ENCODE measurements at regions not wholly inside any gene's neighbourhood (a gene's known extent, or its start where the extent isn't known, plus 50 kb on each side); places are given as distances from the start of the nearest gene placed in this dataset.

DNA sequence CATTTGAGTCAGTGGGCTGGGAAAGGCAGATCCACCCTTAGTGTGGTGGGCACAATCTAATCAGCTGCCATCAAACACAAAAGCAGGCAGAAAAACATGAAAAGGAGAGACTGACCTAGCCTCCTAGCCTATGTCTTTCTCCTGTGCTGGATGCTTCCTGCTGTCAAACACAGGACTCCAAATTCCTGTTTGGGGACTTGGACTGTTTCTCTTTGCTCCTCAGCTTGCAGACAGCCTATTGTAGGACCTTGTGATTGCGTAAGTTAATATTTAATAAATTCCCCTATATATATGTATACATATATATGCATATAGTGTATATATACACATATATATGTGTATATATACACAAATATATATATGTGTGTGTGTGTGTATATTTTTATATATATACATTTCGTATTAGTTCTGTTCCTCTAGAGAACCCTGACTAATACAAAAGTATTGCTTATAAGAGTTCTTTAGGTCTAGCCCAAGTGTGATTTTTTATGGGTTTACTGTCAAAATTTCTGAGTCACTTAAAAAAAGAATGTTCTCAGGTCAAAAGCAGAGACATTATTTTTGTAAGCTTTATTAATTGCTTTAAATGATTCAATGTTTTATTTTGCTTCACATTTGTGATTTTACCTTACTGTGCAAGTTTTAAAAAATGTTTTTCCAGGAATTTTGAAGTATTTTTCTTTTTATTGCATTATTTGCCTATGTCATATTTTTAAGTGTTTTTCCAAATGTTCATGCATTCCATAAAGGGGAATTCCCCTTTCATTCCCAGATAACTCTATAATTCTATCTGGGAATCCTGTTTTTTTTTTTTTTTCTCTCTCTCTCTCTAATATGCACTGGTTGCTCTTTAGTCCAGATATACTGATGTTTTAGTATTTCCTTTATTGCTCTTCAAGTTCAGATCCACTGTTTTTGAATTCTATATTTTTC, 92.1 kb upstream of the ADAMTS5 start:
- POLR2A ChIA-PET: no interaction called here
- H3K27ac ChIP-seq (ENCODE audit: low read length): no peak overlapping the region
- no peak for DNase-seq (ENCODE audit: low read depth, low spot score)

DNA sequence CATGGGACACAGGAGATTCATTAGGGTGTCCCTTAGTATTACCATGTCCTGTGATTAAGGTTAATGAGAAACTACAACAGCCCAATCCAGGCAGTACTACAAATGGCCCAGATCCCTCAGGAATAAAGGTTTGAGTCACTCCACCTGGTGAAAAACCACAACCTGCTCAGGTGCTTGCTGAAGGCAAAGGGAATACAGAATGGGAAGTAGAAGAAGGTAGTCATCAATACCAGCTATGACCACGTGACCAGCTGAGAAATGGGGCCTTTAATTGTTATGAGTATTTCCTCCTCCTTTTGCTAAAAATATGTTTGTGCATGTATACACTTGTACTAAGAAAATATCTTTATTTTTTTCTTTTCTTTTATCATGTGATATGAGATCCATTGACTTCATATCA, 91.1 kb upstream of the ADAMTS5 start:
- in situ Hi-C loops (cut with HindIII; ENCODE audit: low pct_unique_long_range_greater_than_20kb, low sequenced_read_pairs) (no loop called here), intact Hi-C loops (cut with micrococcal nuclease; ENCODE audit: unreplicated experiment) (no loop called here)
- ATAC-seq (no peak), DNase-seq (ENCODE audit: low read depth, low spot score) (no peak)
- BruUV-seq (replicated peaks): no TSS peak
- TF ChIP-seq SIN3A (IDR thresholded peaks at IDR 0.05; ENCODE audit: borderline replicate concordance, insufficient read depth, low read depth, low read length): no peak
- no peak for TF ChIP-seq POLR2AphosphoS5 (IDR thresholded peaks at IDR 0.05; ENCODE audit: low read depth, low read length)
- TF ChIP-seq, protein P1, sequence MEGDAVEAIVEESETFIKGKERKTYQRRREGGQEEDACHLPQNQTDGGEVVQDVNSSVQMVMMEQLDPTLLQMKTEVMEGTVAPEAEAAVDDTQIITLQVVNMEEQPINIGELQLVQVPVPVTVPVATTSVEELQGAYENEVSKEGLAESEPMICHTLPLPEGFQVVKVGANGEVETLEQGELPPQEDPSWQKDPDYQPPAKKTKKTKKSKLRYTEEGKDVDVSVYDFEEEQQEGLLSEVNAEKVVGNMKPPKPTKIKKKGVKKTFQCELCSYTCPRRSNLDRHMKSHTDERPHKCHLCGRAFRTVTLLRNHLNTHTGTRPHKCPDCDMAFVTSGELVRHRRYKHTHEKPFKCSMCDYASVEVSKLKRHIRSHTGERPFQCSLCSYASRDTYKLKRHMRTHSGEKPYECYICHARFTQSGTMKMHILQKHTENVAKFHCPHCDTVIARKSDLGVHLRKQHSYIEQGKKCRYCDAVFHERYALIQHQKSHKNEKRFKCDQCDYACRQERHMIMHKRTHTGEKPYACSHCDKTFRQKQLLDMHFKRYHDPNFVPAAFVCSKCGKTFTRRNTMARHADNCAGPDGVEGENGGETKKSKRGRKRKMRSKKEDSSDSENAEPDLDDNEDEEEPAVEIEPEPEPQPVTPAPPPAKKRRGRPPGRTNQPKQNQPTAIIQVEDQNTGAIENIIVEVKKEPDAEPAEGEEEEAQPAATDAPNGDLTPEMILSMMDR (IDR thresholded peaks at IDR 0.05): no peak
- TF ChIP-seq TCF7L2 (IDR thresholded peaks at IDR 0.05; ENCODE audit: low read depth, low read length): no peak
- TF ChIP-seq, protein P2, sequence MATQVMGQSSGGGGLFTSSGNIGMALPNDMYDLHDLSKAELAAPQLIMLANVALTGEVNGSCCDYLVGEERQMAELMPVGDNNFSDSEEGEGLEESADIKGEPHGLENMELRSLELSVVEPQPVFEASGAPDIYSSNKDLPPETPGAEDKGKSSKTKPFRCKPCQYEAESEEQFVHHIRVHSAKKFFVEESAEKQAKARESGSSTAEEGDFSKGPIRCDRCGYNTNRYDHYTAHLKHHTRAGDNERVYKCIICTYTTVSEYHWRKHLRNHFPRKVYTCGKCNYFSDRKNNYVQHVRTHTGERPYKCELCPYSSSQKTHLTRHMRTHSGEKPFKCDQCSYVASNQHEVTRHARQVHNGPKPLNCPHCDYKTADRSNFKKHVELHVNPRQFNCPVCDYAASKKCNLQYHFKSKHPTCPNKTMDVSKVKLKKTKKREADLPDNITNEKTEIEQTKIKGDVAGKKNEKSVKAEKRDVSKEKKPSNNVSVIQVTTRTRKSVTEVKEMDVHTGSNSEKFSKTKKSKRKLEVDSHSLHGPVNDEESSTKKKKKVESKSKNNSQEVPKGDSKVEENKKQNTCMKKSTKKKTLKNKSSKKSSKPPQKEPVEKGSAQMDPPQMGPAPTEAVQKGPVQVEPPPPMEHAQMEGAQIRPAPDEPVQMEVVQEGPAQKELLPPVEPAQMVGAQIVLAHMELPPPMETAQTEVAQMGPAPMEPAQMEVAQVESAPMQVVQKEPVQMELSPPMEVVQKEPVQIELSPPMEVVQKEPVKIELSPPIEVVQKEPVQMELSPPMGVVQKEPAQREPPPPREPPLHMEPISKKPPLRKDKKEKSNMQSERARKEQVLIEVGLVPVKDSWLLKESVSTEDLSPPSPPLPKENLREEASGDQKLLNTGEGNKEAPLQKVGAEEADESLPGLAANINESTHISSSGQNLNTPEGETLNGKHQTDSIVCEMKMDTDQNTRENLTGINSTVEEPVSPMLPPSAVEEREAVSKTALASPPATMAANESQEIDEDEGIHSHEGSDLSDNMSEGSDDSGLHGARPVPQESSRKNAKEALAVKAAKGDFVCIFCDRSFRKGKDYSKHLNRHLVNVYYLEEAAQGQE (IDR thresholded peaks at IDR 0.05; ENCODE audit: insufficient read depth in 1 of 2, low read depth in 2 of 2, low read length in 1 of 2): no peak
- Histone ChIP-seq H3K36me3 (ENCODE audit: control insufficient read depth, insufficient read depth, low read length) (no peaks in the 10 kb centered on the region), H3K27ac (ENCODE audit: low read length) (no peak overlapping the region), H3K4me3 (ENCODE audit: low read depth in 2 of 2, low read length in 2 of 2) (no peak overlapping the region), H3K27me3 (ENCODE audit: control insufficient read depth, insufficient read depth, low read length) (no peaks in the 10 kb centered on the region), H3K4me1 (ENCODE audit: control insufficient read depth, insufficient read depth, low read length) (no peaks in the 10 kb centered on the region), H3K9me3 (ENCODE audit: control insufficient read depth, insufficient read depth, low read depth, low read length) (no peaks in the 10 kb centered on the region)
- CTCF ChIA-PET: no interaction called here
- POLR2A ChIA-PET: no interaction called here

More for the DNA sequence above, 92.1 kb upstream of the ADAMTS5 start:
- TF ChIP-seq, protein P1 (IDR thresholded peaks at IDR 0.05): no peak
- TF ChIP-seq, protein P2 (IDR thresholded peaks at IDR 0.05; ENCODE audit: insufficient read depth in 1 of 2, low read depth in 2 of 2, low read length in 1 of 2): no peak
- no peak for TF ChIP-seq TCF7L2 (IDR thresholded peaks at IDR 0.05; ENCODE audit: low read depth, low read length)
- no peak for TF ChIP-seq POLR2AphosphoS5 (IDR thresholded peaks at IDR 0.05; ENCODE audit: low read depth, low read length)
- TF ChIP-seq SIN3A (IDR thresholded peaks at IDR 0.05; ENCODE audit: borderline replicate concordance, insufficient read depth, low read depth, low read length): no peak
- Histone ChIP-seq H3K9me3 (ENCODE audit: control insufficient read depth, insufficient read depth, low read depth, low read length) (no peaks in the 10 kb centered on the region), H3K27me3 (ENCODE audit: control insufficient read depth, insufficient read depth, low read length) (no peaks in the 10 kb centered on the region), H3K4me1 (ENCODE audit: control insufficient read depth, insufficient read depth, low read length) (no peaks in the 10 kb centered on the region), H3K4me3 (ENCODE audit: low read depth in 2 of 2, low read length in 2 of 2) (no peak overlapping the region), H3K36me3 (ENCODE audit: control insufficient read depth, insufficient read depth, low read length) (no peaks in the 10 kb centered on the region)
- in situ Hi-C loops (cut with HindIII; ENCODE audit: low pct_unique_long_range_greater_than_20kb, low sequenced_read_pairs) (no loop called here), intact Hi-C loops (cut with micrococcal nuclease; ENCODE audit: unreplicated experiment) (no loop called here)
- BruUV-seq (replicated peaks): no TSS peak
- ATAC-seq: no peak
- CTCF ChIA-PET: no interaction called here
